CD14-positive monocyte (primary cell): ENCODE measurements at regions not wholly inside any gene's neighbourhood (a gene's known extent, or its start where the extent isn't known, plus 50 kb on each side); places are given as distances from the start of the nearest gene placed in this dataset.

Experiments
- DNase-seq, 3 donors: peaks; one replicate each; pipeline ENCODE4 v3.0.0-alpha.2; 2011 to 2022
- H2AFZ ChIP-seq: 2 replicates; pipeline ENCODE4 v1.6.0; 2012; ENCODE audit warnings: mild to moderate bottlenecking, low read depth, low read length, inconsistent platforms; ENCODE audit not compliant: insufficient read depth, poor library complexity, severe bottlenecking
- H3K27ac ChIP-seq, 2 donors: 1 replicate in 1 of 2; 2 replicates in 1 of 2; pipeline ENCODE4 v1.5.1; 2012 to 2013; ENCODE audit warnings: low read length in 2 of 2, control low read depth in 1 of 2, inconsistent platforms in 1 of 2, low read depth in 1 of 2, mild to moderate bottlenecking in 1 of 2
- H3K27me3 ChIP-seq, 2 donors: one replicate each; pipeline versions ENCODE4 v1.6.0 to v1.6.1; 2011 to 2013; ENCODE audit warnings: low read length in 2 of 2; ENCODE audit not compliant: control insufficient read depth in 2 of 2, insufficient read depth in 2 of 2
- H3K36me3 ChIP-seq, 2 donors: replicated peaks in 1 of 2; 1 replicate in 1 of 2; 2 replicates in 1 of 2; pipeline versions ENCODE4 v1.5.1 to v1.6.1; 2012 to 2013; ENCODE audit warnings: low read length in 2 of 2, control low read depth in 1 of 2, inconsistent platforms in 1 of 2, mild to moderate bottlenecking in 1 of 2; ENCODE audit not compliant: insufficient read depth in 2 of 2, control insufficient read depth in 1 of 2
- H3K4me1 ChIP-seq, 2 donors: 1 replicate in 1 of 2; 2 replicates in 1 of 2; pipeline versions ENCODE4 v1.5.1 to v1.6.1; 2012 to 2013; ENCODE audit warnings: low read length in 2 of 2, control low read depth in 1 of 2, inconsistent platforms in 1 of 2, mild to moderate bottlenecking in 1 of 2, moderate library complexity in 1 of 2; ENCODE audit not compliant: insufficient read depth in 2 of 2, control insufficient read depth in 1 of 2
- H3K4me2 ChIP-seq: replicated peaks from 2 replicates; pipeline ENCODE3; 2012; ENCODE audit warnings: low read length, moderate library complexity, mild to moderate bottlenecking; ENCODE audit not compliant: poor library complexity, severe bottlenecking; ENCODE audit errors: extremely low read depth
- H3K4me3 ChIP-seq, 3 experiments: fragments of 200-600 bp in 1 of 3; sonication (generic) in 1 of 3; replicated peaks in 1 of 3; 1 replicate in 2 of 3; 2 replicates in 1 of 3; pipeline ENCODE4 v1.5.1; 2011 to 2013; ENCODE audit warnings: low read length in 3 of 3, mild to moderate bottlenecking in 3 of 3, control low read depth in 2 of 3, low read depth in 2 of 3, inconsistent platforms in 1 of 3, moderate library complexity in 1 of 3
- H3K79me2 ChIP-seq: 2 replicates; pipeline ENCODE4 v1.6.0; 2012; ENCODE audit warnings: mild to moderate bottlenecking, control low read depth, inconsistent platforms, low read length, moderate library complexity; ENCODE audit not compliant: insufficient read depth
- H3K9ac ChIP-seq: 2 replicates; pipeline ENCODE4 v1.6.0; 2017; ENCODE audit warnings: low read length, mild to moderate bottlenecking; ENCODE audit not compliant: insufficient read depth, poor library complexity, severe bottlenecking
- H3K9me3 ChIP-seq, 2 donors: replicated peaks in 1 of 2; 1 replicate in 1 of 2; 2 replicates in 1 of 2; pipeline versions ENCODE4 v1.5.1 to v1.6.1; 2012 to 2013; ENCODE audit warnings: low read length in 2 of 2, control low read depth in 1 of 2; ENCODE audit not compliant: control insufficient read depth in 1 of 2, insufficient read depth in 1 of 2
- H4K20me1 ChIP-seq: 2 replicates; pipeline ENCODE4 v1.6.0; 2012; ENCODE audit warnings: mild to moderate bottlenecking, low read length, control low read depth, moderate library complexity; ENCODE audit not compliant: insufficient read depth
- H3K27ac Mint-ChIP-seq, 7 donors: one replicate each; pipeline ENCODE4 v1.8.0; 2020; ENCODE audit warnings: mild to moderate bottlenecking in 7 of 7, mixed read lengths in 7 of 7, moderate library complexity in 6 of 7, inconsistent platforms in 2 of 7
- H3K27me3 Mint-ChIP-seq, 3 donors: one replicate each; pipeline ENCODE4 v1.8.0; 2021 to 2022; ENCODE audit warnings: low read depth in 3 of 3, mild to moderate bottlenecking in 3 of 3, mixed read lengths in 3 of 3, moderate library complexity in 3 of 3, inconsistent platforms in 1 of 3
- H3K36me3 Mint-ChIP-seq, 2 donors: one replicate each; pipeline ENCODE4 v1.8.0; 2020; ENCODE audit warnings: mixed read lengths in 2 of 2, inconsistent platforms in 1 of 2, mild to moderate bottlenecking in 1 of 2
- H3K4me1 Mint-ChIP-seq: one replicate; pipeline ENCODE4 v1.8.0; 2020; ENCODE audit warnings: mild to moderate bottlenecking, mixed read lengths
- H3K4me3 Mint-ChIP-seq, 2 donors: one replicate each; pipeline ENCODE4 v1.8.0; 2020; ENCODE audit warnings: mild to moderate bottlenecking in 2 of 2, mixed read lengths in 2 of 2, moderate library complexity in 1 of 2
- H3K9me3 Mint-ChIP-seq, 7 donors: one replicate each; pipeline ENCODE4 v1.8.0; 2020 to 2022; ENCODE audit warnings: mixed read lengths in 7 of 7, mild to moderate bottlenecking in 6 of 7, moderate library complexity in 6 of 7, inconsistent platforms in 2 of 7
- CTCF ChIP-seq: fragments of 200-600 bp; IDR thresholded peaks from one replicate; pipeline ENCODE4 v1.8.0; 2022; ENCODE audit warnings: antibody characterized with exemption, mild to moderate bottlenecking
- WGBS: methylation state at CpG from one replicate; pipeline ENCODE4 v1.1.5; 2013; ENCODE audit warnings: missing lambda C conversion rate; ENCODE audit not compliant: insufficient coverage; 5-methylcytosine and 5-hydroxymethylcytosine counted together
- intact Hi-C, 2 donors: fragments of 100-400 bp; cut with micrococcal nuclease; formaldehyde crosslinking; loops; one replicate each; pipeline versions ENCODE4 v1.15.0 to v1.15.1; 2023

- TF ChIP-seq CTCF = no peak
- peaks cover 0 to 2% (median 0%) of the 10 kb centered on the region in 3 donors for H3K27me3 Mint-ChIP-seq
- Histone ChIP-seq H3K36me3 (no peaks in the 10 kb centered on the region), H3K27ac (no peak overlapping the region), H3K9ac (no peak overlapping the region), H3K4me2 (no peak overlapping the region), H3K27me3 (no peaks in the 10 kb centered on the region), H3K79me2 (no peaks in the 10 kb centered on the region), H4K20me1 (no peaks in the 10 kb centered on the region), H3K4me1 (no peaks in the 10 kb centered on the region), H3K9me3 (no peaks in the 10 kb centered on the region), H2AFZ (no peak overlapping the region), H3K4me3 (no peak overlapping the region)
- intact Hi-C loops = no loop called here
- H3K4me3 Mint-ChIP-seq = no peak overlapping the region
- H3K4me1 Mint-ChIP-seq = no peaks in the 10 kb centered on the region
- H3K36me3 Mint-ChIP-seq = no peaks in the 10 kb centered on the region
- no peak for DNase-seq
- H3K9me3 Mint-ChIP-seq = peaks cover 0 to 3% (median 2%) of the 10 kb centered on the region in 7 donors
- H3K27ac Mint-ChIP-seq = no peak overlapping the region
These were observed 705.1 kb downstream of the CENPC start for GRCh38 chr4:66840178-66840577.

- intact Hi-C loops = no loop called here
- Mint-ChIP-seq H3K27me3 (no peaks in the 10 kb centered on the region), H3K27ac (no peak overlapping the region), H3K36me3 (no peaks in the 10 kb centered on the region), H3K4me3 (no peak overlapping the region), H3K9me3 (peaks cover 0 to 3% (median 0%) of the 10 kb centered on the region in 7 donors), H3K4me1 (no peaks in the 10 kb centered on the region)
- Histone ChIP-seq H2AFZ (no peak overlapping the region), H3K9me3 (no peaks in the 10 kb centered on the region), H3K79me2 (no peaks in the 10 kb centered on the region), H3K4me2 (no peak overlapping the region), H3K27me3 (no peaks in the 10 kb centered on the region), H3K36me3 (no peaks in the 10 kb centered on the region), H4K20me1 (no peaks in the 10 kb centered on the region), H3K27ac (no peak overlapping the region), H3K9ac (no peak overlapping the region), H3K4me3 (no peak overlapping the region), H3K4me1 (no peaks in the 10 kb centered on the region)
- WGBS = 69% methylated on average over 2 of the region's 5 CpGs
- no peak for TF ChIP-seq CTCF
- no peak for DNase-seq
These were observed 707.9 kb downstream of the CENPC start for GRCh38 chr4:66837279-66837922.
